ENCODE measurements at regions not wholly inside any gene's neighbourhood (a gene's known extent, or its start where the extent isn't known, plus 50 kb on each side); places are given as distances from the start of the nearest gene placed in this dataset.

DNA sequence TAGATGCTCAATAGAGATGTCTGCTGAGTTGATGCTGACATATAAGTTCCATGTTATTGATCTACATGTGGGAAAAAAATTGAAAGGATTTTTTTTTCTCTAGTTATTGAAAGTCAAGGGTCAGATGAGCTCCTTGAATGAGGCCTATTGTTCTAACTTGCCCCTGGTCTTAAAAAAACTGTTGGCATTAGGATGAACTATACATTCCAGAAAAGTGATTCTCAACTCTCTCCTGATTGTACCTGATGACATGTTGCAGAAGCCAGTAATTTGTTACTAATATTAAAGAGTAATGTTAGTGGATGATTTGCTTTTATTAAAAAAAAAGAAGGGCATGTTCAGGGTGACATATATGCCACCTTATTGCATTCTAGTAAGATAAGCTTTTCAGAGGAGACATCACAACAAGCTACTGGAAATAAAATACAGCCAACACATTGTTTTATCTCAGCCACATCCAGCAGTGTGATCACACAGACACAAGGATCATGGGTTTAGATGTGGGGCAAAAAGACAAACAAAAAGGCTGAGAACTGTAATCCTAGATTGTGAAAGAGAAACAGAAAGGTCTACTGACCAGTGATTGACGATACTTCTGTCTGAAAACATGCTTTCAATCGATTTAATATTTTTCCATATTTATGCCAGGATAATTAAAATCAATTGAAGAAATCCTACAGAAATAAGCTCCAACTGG is 1314.1 kb upstream of the C9orf72 start:
- DNase-seq: no peak

DNA sequence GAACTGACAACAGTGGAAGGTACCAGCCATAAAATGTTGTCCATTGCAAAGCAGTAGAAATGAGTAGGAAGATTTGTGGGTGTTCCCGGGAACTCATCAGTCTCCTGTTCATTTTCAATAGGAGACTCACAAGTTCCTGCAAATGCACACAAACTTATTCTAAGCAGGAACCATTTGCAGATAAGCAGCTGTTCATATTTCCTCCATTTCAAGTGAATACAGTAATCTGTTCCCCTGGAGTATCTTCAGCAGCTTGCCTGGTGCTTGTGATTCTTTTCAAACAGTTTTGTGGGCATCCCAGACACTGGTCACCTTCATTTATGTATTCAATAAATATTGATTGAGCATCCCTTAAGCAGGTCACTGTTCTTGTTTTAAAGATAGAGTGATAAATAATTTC is 1315.5 kb upstream of the C9orf72 start:
- no peak for DNase-seq

DNA sequence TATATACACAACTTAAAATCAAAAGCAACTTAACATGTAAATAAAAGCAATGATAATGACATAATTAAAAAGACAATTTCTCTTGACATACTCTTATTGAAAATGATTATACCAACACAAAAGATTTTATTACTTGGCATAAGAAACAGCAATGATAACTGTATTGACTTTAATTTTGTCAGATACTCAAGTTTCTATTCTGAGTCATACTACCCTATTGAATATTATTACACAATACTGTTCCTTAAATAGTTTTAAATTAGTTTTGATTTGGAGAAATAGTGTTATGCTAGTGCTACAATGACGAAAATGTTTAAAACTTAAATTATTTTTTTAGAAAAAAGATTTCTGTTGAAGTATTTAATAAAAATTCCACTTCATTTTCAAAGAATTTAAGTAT is 1319.3 kb upstream of the C9orf72 start:
- DNase-seq: no peak

DNA sequence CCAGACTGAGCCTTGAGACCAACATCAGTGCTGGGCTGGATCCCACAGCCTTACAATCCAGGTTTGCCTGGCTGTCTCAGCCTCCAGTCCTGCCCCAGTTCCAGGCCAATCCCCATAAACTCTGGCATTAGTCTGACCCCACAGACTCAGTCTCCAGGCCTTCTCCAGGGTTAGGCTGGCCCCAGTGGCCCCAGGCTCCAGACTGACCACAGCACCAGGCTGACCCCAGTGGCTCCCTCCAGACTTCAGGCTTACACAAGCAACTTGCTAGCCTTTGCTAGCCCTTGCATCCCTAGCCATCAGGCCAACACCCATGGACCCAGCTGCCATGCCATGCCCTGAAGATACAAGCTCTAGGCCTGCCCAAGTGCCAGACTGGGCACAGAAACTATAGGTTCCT is 1326.0 kb upstream of the C9orf72 start:
- no peak for DNase-seq

DNA sequence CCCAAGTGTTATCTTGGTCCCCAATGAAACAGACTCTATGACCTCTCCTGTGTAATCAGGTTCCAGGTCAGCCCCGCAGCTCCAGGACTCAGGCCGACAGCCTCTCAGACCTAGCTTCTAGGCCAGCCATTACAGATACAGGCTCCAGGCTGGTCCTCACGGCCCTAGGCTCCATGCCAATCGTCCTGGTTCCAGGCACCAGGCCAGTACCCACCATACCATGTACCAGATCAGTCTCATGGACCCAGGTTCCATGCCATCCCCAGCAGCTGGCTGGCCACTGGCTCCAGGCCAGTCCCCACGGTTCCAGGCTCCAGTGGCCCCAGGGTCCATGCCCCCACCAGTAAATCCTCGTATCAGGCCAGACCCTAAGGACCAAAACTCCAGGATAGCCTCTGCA is 1326.6 kb upstream of the C9orf72 start:
- no peak for DNase-seq

DNA sequence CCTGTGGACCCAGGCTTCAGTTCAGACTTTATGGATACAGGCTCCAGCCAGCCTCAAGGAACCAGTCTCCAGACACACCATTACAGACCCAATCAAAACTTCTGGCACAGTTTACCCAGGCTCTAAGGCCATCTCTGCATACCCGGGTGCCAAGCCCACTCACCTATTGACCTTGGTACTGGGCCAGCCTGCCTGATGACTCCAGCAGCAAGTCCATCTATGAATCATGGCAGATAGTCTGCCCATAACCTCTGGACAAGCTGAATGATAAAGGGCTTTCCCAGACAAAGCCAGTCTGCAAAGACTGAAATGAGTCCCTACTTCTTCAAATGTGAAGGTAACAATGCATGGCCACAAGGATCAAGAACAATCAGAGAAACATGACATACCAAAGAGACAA is 1327.1 kb upstream of the C9orf72 start:
- DNase-seq: no peak

DNA sequence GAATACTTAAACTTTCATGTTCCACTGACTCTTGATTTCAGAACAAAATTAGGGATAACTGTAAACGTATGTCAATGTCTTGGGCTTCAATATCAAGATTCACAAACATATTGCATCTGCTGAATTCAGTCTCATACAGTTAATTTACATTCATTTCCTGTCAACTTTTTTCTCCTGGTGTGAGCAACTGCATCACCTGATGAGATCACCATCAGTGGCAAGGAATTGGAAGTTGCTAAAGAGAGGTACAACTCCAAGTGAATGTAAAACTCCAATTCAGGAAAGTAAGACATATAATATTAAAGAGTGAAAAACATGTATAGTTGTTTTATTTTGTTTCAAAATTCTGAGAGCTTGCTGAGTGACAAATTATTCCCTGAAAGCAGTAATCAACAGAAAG is 1336.2 kb upstream of the C9orf72 start:
- no peak for DNase-seq

DNA sequence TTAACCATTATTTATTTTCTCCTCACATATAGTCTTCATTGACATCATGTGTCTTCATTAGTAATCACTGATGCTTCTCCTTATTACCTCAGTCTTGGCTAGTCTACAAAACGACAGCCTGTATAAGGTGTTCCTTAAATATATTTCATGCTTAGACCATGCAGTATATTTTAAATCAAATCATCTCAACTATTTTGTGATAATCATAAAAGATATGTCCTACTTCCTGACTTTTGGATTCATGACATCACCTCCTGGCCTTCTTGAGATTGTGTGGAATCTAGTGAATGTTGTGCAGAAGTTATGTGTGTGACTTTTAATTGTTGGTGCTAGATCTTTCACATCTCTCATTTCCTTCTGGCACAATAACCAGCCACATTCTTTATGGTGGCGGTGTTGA is 1339.3 kb upstream of the C9orf72 start:
- no peak for DNase-seq

DNA sequence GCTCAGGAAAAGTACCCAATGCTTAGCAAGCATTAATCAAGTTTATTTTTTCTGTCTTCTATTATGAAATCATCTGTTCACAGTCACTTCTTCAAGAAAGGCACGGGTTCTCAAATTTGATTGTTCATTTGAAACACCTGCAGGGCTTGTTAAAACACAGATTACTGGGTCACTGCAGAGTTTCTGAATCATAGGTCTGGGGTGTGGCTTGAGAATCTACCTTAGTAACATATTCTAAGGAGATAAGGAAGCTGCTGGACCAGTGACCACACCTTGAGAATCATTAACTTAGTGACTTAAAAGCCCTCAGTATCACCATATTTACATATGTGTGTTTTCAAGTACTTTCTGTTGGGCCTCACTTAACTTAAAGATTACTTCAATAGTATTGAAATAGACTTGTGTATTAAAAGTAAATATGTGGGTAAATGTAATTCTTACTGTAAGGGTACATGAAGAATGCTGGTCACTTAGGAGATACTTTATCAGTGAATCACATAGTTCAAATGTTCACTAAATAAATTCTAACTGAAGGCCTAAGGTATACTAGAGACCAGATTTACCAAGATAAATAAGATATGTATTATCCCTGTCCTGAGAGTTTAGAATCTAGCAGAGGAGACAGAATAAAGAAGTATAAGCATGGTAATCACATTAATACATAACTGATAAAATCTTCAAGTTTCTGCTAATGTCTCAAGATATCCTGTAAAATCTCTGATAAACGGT is 1342.1 kb upstream of the C9orf72 start:
- no peak for DNase-seq

DNA sequence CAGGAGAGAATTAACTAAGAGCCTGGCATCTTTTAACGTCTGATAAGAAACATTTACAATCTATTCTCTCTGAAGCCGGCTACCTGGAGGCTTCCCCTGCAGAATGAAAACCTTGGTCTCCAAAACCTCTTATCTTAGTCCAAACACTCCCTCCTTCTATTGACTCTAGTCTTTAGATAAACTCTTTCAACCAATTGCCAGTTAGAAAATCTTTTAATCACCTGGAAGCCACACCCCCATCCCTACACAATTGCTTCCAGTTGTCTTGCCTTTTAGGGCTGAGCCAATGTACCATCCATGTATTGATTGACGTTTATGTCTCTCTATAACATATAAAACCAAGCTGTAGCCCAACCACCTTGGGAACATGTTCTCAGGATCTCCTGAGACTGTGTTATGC is 1343.1 kb upstream of the C9orf72 start:
- DNase-seq: no peak

DNA sequence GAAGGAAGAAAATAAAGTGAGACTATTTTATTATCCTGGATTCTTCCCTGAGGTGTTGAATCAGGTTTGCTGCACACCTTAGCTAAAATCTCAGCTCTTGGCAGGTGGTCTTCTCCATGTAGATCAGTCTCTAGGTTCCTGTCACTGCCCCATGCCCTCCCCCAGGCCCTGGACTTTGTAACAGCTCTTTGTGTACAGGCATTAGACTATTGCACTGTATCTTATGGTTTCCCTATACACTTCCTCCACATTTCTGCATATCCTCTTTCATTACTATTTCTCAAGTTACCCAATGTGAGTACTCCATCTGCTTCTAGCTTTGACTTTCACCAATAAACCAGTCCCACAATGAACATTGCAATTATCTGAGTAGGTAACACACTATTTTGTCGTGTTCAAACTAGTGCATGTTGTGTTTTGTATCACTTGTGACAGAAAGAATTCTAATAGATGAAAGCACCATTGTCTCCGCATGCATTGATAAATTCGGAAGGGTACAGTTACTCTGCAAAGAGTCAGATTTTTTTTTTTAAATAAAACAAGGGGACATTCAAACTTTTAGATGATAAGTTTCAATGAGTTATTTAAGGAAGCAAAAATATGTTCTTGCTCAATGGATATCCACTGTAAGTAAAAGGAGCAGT is 1348.7 kb upstream of the C9orf72 start:
- DNase-seq: no peak

DNA sequence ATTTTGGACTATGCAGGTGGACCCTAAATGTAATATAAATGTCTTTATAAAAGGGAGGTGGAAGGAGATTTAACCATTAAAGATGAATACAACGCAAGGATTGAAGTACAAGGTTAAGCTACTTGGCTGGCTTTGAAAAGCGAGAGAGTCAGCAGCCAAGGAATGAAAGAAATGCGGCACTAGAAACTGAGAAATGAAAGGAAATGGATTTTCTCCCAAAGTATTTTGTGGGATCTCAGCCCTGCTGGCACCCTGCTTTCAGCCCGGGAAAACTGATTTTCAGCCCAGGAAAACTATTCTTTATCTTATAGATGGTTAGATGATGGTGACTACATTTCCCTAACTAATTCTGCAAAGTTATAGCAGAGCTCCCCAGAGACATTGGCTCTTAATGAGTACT is 1349.6 kb upstream of the C9orf72 start:
- DNase-seq: no peak

DNA sequence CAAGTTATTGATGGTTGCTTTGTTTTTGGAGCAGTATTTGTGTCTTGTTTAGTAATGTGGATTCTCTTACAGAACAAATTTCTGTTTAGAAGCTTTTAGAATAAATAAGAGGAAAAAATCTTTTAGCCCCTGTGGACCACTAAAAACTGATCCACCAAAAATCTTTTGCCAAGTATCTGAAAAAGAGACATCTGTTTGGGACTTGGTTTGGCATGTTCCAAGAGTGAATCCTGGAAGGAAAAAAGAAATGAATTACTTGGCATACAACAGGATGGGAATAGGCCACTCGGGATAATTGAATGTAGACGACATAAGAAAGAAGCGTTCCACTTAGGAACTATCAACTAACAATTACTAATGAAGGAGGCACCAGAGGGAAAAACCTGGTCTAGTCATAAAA is 1350.1 kb upstream of the C9orf72 start:
- no peak for DNase-seq

DNA sequence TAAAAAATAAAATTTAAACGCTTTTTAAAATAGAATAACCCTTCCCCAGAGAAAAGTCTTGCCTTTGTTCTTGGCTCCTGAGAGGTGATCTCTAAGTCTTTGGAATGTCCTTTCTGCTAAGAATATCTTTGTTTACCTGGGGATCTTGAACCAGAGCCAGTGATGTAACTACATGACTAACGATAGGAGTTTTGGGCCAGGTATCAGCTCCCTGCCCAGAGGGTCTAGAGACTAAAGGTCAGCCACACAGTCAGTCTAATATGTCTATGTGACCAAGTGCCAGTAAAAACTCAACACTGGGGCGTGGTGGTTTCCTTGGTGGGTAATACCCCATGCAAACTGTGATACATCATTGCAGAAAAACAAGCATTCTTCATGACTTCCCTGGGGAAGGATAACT is 1351.9 kb upstream of the C9orf72 start:
- DNase-seq: no peak

DNA sequence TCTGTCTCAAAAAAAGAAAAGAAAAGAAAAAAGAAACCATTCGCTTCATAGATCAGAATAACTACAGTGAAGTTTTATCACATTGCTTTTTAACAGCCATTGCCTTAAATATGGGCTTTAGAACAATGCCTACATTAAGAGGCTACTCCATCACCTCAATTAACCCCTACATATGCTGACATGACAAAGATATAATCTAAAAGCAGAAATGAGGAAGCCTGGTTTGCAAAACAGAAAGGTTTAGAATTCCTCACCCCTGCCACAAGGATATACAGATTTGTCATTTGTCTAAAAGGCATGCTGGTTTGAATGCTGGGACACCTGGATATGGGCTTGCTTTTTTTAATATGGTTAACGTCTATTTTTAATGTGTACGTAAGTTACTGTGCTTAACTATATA is 1353.0 kb upstream of the C9orf72 start:
- DNase-seq: no peak

DNA sequence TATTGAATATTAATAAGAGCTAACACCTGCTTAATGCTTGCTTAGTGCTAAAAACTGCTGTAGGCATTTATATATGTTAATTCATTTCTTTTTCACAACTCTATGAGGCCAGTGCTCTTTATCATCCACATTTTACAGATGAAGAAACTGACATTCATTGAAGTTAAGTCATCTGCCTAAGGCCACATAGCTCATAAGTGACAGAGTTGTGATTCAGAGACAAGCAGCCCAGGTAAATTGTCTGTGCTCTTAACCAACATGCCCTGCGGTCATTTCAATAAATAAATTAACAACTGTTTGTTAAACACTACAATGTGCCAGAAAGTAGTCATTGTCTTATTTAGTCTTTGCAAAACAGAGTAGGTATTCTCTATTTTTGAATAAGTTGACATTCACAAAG is 1354.4 kb upstream of the C9orf72 start:
- no peak for DNase-seq

DNA sequence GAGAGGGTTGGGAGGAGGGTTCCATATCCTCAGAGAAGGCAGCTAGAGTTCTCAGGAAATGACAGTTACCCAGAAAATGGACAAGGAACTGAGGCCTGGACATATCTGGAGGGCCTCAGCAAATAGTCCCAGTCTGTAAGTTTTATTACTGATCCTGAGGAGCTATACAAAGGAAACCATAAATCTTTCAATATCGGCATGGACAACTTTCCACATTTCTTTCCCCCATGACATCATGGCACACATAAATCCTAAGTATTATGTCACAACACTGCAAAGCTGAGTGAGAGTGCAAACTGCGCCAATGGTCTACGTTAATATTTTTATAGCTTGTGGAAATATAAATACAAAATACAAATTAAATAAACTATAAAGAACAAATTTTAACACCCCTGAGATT is 1356.2 kb upstream of the C9orf72 start:
- DNase-seq: no peak

DNA sequence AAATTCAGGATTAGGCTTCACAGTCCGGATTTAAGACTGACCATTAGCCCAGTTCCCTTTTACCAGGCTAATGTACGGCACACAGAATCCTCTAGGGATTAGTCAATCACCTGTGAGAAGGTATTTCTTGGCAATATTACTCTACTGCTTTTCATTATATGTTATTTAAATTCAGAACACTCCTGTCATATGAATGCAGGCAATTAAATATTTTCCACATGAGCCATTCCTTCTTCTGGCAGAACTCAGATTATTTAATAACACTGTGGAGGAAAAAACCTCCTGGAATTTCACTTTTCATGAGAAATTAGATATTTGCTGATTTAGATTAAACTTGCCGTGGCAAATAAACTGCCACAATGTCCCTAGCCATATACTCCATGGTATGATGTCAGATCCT is 1357.5 kb upstream of the C9orf72 start:
- DNase-seq: no peak

DNA sequence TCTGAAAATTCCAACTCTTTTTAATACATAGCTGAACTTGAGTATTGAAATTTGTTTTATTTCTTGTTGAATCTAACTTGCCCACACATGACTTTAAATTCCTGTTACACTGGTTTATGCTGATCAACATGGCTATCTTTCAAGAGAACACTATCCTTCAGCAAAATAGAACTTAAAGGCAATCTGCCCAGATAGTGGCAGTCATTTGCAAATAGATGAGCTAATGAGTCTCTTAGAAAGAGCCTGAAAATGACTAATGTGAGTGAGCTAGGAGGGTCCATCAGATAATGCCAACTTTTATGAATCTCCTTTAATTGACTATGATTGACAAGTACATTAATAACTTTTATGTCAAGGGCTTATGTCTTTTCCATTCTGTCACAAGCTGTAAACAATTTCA is 1360.8 kb upstream of the C9orf72 start:
- DNase-seq: no peak

DNA sequence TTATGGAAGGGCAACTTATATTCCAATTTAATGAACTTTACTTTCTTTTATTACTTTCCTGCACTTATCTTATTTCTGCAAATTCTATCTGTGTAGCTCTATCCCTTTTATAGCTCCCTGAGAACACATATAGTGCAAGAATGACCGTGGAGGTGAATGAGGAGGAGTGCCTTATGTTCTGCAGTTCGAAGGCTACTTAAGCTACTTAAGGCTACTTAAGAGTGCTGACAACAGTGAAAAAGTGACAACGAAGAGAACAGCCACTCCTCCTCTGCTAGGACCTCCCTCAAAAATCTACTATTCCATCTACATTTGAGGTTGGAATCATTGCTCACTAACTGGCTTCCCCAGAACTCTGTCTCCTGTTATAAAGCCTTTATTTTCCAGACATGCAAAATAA is 1365.7 kb upstream of the C9orf72 start:
- no peak for DNase-seq

DNA sequence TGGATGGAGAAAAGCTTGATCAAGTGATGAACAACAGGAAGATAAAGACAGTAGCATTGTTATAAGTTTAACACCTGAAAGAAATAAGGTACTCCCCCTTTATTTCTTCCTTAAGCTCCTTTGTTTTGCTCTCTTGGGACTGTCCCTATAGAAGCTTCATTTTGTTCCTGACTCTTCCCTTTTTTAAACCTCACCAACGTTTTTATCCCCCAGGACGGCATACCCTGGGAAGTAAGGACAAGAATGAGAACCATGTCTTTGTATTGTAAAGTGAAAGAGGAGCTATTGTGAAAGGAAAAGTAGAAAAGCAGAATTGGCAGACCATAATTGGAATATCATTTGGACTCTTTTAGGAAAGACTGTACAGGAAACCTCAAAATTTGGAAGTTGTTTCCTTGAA is 1368.6 kb upstream of the C9orf72 start:
- DNase-seq: no peak

DNA sequence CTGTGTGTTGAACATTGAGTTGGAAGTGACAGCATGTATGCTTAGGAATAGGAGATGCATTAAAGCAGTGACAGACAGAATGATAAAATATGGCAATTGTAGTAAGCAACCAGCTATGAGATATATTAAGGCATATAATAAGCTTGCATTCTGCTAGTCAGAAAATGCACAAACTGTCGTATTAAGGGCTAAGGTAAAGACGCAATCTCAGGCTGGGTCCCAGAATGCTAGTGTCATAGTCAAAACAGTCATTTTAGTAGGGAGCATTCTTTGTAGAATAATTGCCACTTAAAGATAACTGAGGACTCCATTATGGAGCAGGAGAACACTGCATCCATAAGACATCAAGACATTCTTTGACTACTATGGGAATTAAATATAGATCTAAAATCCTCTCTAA is 1369.7 kb upstream of the C9orf72 start:
- DNase-seq: no peak

DNA sequence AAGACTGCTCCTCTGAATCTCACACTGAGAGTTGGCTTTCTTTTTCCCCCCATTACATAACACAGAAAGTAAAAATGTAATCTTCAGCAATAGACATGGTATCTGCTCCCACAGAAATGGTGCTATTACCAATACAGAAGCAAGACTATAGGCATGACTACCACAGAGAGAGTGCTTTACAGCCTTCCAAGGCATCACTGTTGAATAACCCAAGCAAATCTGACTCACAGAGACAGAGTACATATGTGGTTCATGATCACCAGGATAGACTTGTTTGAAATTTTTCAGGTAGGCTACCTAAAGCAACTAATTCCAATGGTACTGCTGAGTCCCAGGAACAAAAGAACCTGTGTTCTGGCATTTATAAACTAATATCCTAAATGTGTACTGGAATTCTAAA is 1373.4 kb upstream of the C9orf72 start:
- no peak for DNase-seq

DNA sequence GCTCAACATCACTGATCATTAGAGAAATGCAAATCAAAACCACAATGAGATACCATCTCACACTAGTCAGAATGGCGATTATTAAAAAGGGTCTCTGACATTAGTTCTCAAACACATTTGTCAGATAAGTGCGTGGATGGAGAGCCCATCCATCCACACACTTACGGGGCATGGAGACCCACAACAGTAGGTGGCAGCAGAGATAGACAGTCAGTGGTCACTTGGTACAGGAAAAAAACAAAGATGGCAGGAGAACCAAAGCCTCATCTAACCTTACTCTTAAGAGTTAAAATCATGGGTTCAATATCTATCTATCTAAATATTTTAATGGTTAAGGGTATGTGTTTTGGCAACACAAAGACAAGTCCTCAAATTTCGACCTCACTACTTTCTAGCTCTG is 1378.7 kb upstream of the C9orf72 start:
- no peak for DNase-seq
